Breast epithelium (tissue), 4 donors: ENCODE measurements at regions not wholly inside any gene's neighbourhood (a gene's known extent, or its start where the extent isn't known, plus 50 kb on each side); places are given as distances from the start of the nearest gene placed in this dataset.

ENCODE experiments used
- DNase-seq, 2 donors: peaks; one replicate each; pipeline ENCODE4 v3.0.0-alpha.2; 2019; ENCODE audit warnings: low spot score in 2 of 2
- H3K27ac ChIP-seq, 2 donors: fragments of 200-600 bp; sonication (generic) in 1 of 2; one replicate each; pipeline ENCODE4 v1.5.1; 2016 to 2019; ENCODE audit warnings: mild to moderate bottlenecking in 1 of 2
- H3K27me3 ChIP-seq, 2 donors: fragments of 200-600 bp; sonication (generic) in 1 of 2; one replicate each; pipeline versions ENCODE4 v1.5.1 to v1.6.0; 2017 to 2019; ENCODE audit warnings: control low read depth in 1 of 2, mild to moderate bottlenecking in 1 of 2
- H3K36me3 ChIP-seq: fragments of 200-600 bp; one replicate; pipeline ENCODE4 v1.5.1; 2019
- H3K4me1 ChIP-seq, 2 donors: fragments of 200-600 bp; sonication (generic); one replicate each; pipeline ENCODE4 v1.5.1; 2016 to 2019; ENCODE audit warnings: control low read depth in 1 of 2
- H3K4me3 ChIP-seq, 3 donors: fragments of 200-600 bp; sonication (generic); 1 replicate in 2 of 3; 2 replicates in 1 of 3; pipeline ENCODE4 v1.5.1; 2016 to 2019; ENCODE audit warnings: mild to moderate bottlenecking in 3 of 3, moderate library complexity in 2 of 3
- H3K9me3 ChIP-seq, 2 donors: fragments of 200-600 bp; sonication (generic) in 1 of 2; one replicate each; pipeline ENCODE4 v1.5.1; 2016 to 2019; ENCODE audit warnings: control low read depth in 1 of 2
- POLR2A ChIP-seq: fragments of 450-650 bp; IDR thresholded peaks from one replicate; pipeline ENCODE4 v1.6.1; 2016; ENCODE audit warnings: antibody characterized with exemption, mild to moderate bottlenecking, moderate library complexity
- POLR2AphosphoS5 ChIP-seq, 3 donors: sonication (generic); formaldehyde crosslinking; IDR thresholded peaks; one replicate each; pipeline ENCODE4 v1.6.1; 2017; ENCODE audit warnings: antibody characterized with exemption in 3 of 3
- intact Hi-C: fragments of 100-400 bp; cut with DNase I; formaldehyde crosslinking; loops from one replicate; pipeline ENCODE4 v1.15.1; 2023; ENCODE audit warnings: low total_unique reads
- TF ChIP-seq, protein P1 (sequence below), 3 donors: fragments of 450-650 bp; IDR thresholded peaks; one replicate each; pipeline ENCODE4 v1.5.1; 2016 to 2017; ENCODE audit warnings: antibody characterized with exemption in 3 of 3, mild to moderate bottlenecking in 3 of 3, moderate library complexity in 3 of 3

DNA sequence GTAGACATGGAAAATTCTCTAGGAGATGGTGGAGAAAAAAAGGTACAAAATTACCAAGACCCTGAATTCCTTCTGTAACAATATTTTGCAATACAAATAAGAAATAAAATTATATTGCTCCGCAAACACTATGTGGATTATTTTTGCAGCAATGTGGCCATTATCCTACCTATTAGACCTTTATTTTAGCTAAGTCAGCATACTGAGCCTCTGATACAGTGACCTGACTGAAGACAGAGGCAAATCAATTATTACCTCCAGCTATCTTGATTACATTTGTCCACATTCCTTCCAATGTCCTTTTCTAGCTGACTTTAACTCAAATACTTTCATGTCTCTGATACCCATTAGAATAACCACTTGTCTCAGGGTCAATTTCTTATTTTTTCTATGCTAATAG, 610.9 kb downstream of the LRRIQ3 start:
- Histone ChIP-seq H3K9me3 (no peaks in the 10 kb centered on the region), H3K27me3 (no peaks in the 10 kb centered on the region), H3K36me3 (no peaks in the 10 kb centered on the region), H3K4me3 (no peak overlapping the region), H3K27ac (no peak overlapping the region), H3K4me1 (no peaks in the 10 kb centered on the region)
- TF ChIP-seq, protein P1, sequence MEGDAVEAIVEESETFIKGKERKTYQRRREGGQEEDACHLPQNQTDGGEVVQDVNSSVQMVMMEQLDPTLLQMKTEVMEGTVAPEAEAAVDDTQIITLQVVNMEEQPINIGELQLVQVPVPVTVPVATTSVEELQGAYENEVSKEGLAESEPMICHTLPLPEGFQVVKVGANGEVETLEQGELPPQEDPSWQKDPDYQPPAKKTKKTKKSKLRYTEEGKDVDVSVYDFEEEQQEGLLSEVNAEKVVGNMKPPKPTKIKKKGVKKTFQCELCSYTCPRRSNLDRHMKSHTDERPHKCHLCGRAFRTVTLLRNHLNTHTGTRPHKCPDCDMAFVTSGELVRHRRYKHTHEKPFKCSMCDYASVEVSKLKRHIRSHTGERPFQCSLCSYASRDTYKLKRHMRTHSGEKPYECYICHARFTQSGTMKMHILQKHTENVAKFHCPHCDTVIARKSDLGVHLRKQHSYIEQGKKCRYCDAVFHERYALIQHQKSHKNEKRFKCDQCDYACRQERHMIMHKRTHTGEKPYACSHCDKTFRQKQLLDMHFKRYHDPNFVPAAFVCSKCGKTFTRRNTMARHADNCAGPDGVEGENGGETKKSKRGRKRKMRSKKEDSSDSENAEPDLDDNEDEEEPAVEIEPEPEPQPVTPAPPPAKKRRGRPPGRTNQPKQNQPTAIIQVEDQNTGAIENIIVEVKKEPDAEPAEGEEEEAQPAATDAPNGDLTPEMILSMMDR (IDR thresholded peaks at IDR 0.05): no peak
- no peak for TF ChIP-seq POLR2A
- TF ChIP-seq POLR2AphosphoS5 (IDR thresholded peaks at IDR 0.05): no peak
- intact Hi-C loops: no loop called here
- DNase-seq: no peak

DNA sequence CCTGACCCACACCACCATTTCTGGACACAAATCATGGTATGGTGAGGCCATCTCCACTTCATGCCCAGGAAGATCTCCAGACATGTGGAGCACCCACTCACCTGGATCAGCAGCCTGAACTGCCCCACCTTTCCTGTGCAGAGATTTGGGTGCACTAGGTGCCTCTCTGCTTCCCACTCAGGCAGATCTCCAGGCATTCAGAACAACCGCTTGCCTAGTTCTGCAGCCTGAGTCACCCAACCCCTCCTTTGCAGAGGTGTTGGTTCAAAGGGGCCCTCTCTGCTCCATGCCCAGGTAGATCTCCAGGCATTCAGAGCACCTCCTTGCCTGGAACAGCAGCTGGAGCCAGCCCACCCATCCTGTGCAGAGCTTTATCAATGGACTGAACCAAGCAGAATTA, 620.8 kb downstream of the LRRIQ3 start:
- Histone ChIP-seq H3K4me3 (no peak overlapping the region), H3K4me1 (no peaks in the 10 kb centered on the region), H3K36me3 (no peaks in the 10 kb centered on the region), H3K27ac (no peak overlapping the region), H3K27me3 (no peaks in the 10 kb centered on the region), H3K9me3 (no peaks in the 10 kb centered on the region)
- TF ChIP-seq POLR2AphosphoS5 (IDR thresholded peaks at IDR 0.05): no peak
- TF ChIP-seq, protein P1 (IDR thresholded peaks at IDR 0.05): no peak
- no peak for TF ChIP-seq POLR2A
- no peak for DNase-seq
- intact Hi-C loops: no loop called here

DNA sequence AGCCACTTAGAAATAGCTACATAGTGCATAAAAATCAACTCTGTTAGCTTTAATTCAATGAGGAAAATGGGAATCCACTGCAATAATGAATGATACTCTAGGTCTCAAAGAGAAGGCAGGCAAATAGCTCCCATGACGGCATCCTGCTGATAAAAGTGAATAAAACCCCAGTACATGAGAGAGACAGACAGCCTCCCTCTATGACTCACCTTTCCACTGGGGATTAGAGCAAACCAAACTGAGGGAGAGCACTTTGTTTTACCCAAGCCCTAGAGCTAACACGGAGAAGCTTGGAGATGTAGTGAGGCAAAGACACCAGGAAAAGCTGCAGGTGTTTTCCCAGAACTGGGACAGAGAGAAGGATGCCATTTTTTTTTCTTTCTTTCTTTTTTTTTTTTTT, 621.9 kb downstream of the LRRIQ3 start:
- Histone ChIP-seq H3K4me1 (no peaks in the 10 kb centered on the region), H3K27ac (no peak overlapping the region), H3K4me3 (no peak overlapping the region), H3K36me3 (no peaks in the 10 kb centered on the region), H3K27me3 (no peaks in the 10 kb centered on the region), H3K9me3 (no peaks in the 10 kb centered on the region)
- intact Hi-C loops: no loop called here
- TF ChIP-seq POLR2AphosphoS5 (IDR thresholded peaks at IDR 0.05) (no peak), POLR2A (no peak)
- TF ChIP-seq, protein P1 (IDR thresholded peaks at IDR 0.05): no peak
- DNase-seq: no peak

GRCh38 chr1:73564294-73564693, 633.7 kb downstream of the LRRIQ3 start:
- no peak overlapping the region for H3K27ac ChIP-seq
- no peak overlapping the region for H3K4me3 ChIP-seq
- no peak for TF ChIP-seq POLR2AphosphoS5 (IDR thresholded peaks at IDR 0.05)
- no peak for TF ChIP-seq POLR2A
- TF ChIP-seq, protein P1 (IDR thresholded peaks at IDR 0.05): no peak
- H3K27me3 ChIP-seq: no peaks in the 10 kb centered on the region
- intact Hi-C loops: no loop called here
- H3K4me1 ChIP-seq: no peaks in the 10 kb centered on the region
- DNase-seq: no peak
- no peaks in the 10 kb centered on the region for H3K36me3 ChIP-seq
- H3K9me3 ChIP-seq: no peaks in the 10 kb centered on the region

DNA sequence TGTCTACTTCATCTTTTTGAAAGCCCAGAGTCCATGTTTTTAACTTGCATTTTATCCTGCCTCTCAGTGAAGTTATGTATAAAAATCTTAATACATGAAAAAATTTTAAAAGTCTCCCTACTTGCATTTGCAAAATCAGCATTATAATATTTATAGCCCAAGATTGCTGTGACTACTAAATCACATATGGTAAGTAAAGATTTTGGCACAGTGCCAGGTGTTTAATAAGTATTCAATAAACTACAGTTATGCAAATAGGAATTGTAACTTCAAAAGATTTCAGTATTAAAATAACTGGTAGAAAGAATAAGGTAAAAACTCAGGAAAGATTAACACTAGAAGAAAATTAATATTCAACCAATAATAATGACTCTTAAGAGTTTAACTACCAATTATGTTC, 641.7 kb downstream of the LRRIQ3 start:
- intact Hi-C loops: no loop called here
- Histone ChIP-seq H3K9me3 (peaks cover 5 to 6% of the 10 kb centered on the region in 2 donors), H3K36me3 (no peaks in the 10 kb centered on the region), H3K27ac (no peak overlapping the region), H3K4me1 (no peaks in the 10 kb centered on the region), H3K4me3 (no peak overlapping the region), H3K27me3 (no peaks in the 10 kb centered on the region)
- TF ChIP-seq POLR2AphosphoS5 (IDR thresholded peaks at IDR 0.05) (no peak), POLR2A (no peak)
- TF ChIP-seq, protein P1 (IDR thresholded peaks at IDR 0.05): no peak
- DNase-seq: no peak
